Astrocyte (in vitro differentiated cells and primary cell): ENCODE measurements at regions not wholly inside any gene's neighbourhood (a gene's known extent, or its start where the extent isn't known, plus 50 kb on each side); places are given as distances from the start of the nearest gene placed in this dataset.

Experiments used
- DNase-seq: peaks from one replicate; pipeline ENCODE4 v3.0.0-alpha.2; 2010; ENCODE audit warnings: low read depth
- FAIRE-seq: peaks from 2 replicates; lab custom pipeline; 2011; peaks lifted over from hg19 to GRCh38; lab: Jason Lieb, UNC
- H2AFZ ChIP-seq: 2 replicates; pipeline ENCODE4 v1.6.0; 2012; ENCODE audit warnings: low read depth, low read length, inconsistent platforms
- H3K27ac ChIP-seq: 2 replicates; pipeline ENCODE4 v1.5.1; 2011; ENCODE audit warnings: low read depth, low read length, inconsistent platforms
- H3K27me3 ChIP-seq: 2 replicates; pipeline ENCODE4 v1.6.0; 2011; ENCODE audit warnings: low read length, inconsistent platforms; ENCODE audit not compliant: insufficient read depth
- H3K36me3 ChIP-seq: 2 replicates; pipeline ENCODE4 v1.5.1; 2011; ENCODE audit warnings: low read length, inconsistent platforms; ENCODE audit not compliant: insufficient read depth
- H3K4me1 ChIP-seq: 2 replicates; pipeline ENCODE4 v1.5.1; 2011; ENCODE audit warnings: low read length, inconsistent platforms; ENCODE audit not compliant: insufficient read depth
- H3K4me2 ChIP-seq: 2 replicates; pipeline ENCODE4 v1.6.0; 2012; ENCODE audit warnings: low read length, inconsistent platforms
- H3K4me3 ChIP-seq: 2 replicates; pipeline ENCODE4 v1.5.1; 2011; ENCODE audit warnings: low read depth, mild to moderate bottlenecking, low read length, inconsistent platforms; ENCODE audit not compliant: insufficient read depth
- H3K79me2 ChIP-seq: 2 replicates; pipeline ENCODE4 v1.6.0; 2012; ENCODE audit warnings: mild to moderate bottlenecking, low read length, inconsistent platforms; ENCODE audit not compliant: insufficient read depth
- H3K9ac ChIP-seq: 2 replicates; pipeline ENCODE4 v1.6.0; 2012; ENCODE audit warnings: mild to moderate bottlenecking, low read length, inconsistent platforms
- H3K9me3 ChIP-seq: 2 replicates; pipeline ENCODE4 v1.5.1; 2012; ENCODE audit warnings: low read depth, mild to moderate bottlenecking, low read length, inconsistent platforms; ENCODE audit not compliant: insufficient read depth
- H4K20me1 ChIP-seq: 2 replicates; pipeline ENCODE4 v1.6.0; 2012; ENCODE audit warnings: low read length, inconsistent platforms; ENCODE audit not compliant: insufficient read depth
- H3K27ac Mint-ChIP-seq: one replicate; pipeline ENCODE4 v1.8.0; 2021; ENCODE audit warnings: mild to moderate bottlenecking, mixed read lengths; ENCODE audit not compliant: unreplicated experiment
- H3K27me3 Mint-ChIP-seq: one replicate; pipeline ENCODE4 v1.8.0; 2021; ENCODE audit warnings: low read depth, mixed read lengths; ENCODE audit not compliant: unreplicated experiment
- H3K36me3 Mint-ChIP-seq: one replicate; pipeline ENCODE4 v1.8.0; 2021; ENCODE audit warnings: low read depth, mixed read lengths; ENCODE audit not compliant: unreplicated experiment
- H3K4me1 Mint-ChIP-seq: one replicate; pipeline ENCODE4 v1.8.0; 2021; ENCODE audit warnings: low read depth, mixed read lengths; ENCODE audit not compliant: unreplicated experiment
- H3K4me3 Mint-ChIP-seq: one replicate; pipeline ENCODE4 v1.8.0; 2021; ENCODE audit warnings: mild to moderate bottlenecking, moderate library complexity, mixed read lengths; ENCODE audit not compliant: unreplicated experiment
- H3K9me3 Mint-ChIP-seq: one replicate; pipeline ENCODE4 v1.8.0; 2021; ENCODE audit warnings: mild to moderate bottlenecking, mixed read lengths; ENCODE audit not compliant: unreplicated experiment
- EZH2 ChIP-seq: IDR thresholded peaks from 2 replicates; pipeline ENCODE4 v1.6.1; 2012; ENCODE audit warnings: mild to moderate bottlenecking, low read length, inconsistent platforms; ENCODE audit not compliant: insufficient read depth
- TF ChIP-seq, protein P1 (sequence below): IDR thresholded peaks from 2 replicates; pipeline ENCODE4 v1.5.1; 2011; ENCODE audit warnings: low read depth, mild to moderate bottlenecking, inconsistent platforms, low read length, moderate library complexity; ENCODE audit not compliant: insufficient read depth

DNA sequence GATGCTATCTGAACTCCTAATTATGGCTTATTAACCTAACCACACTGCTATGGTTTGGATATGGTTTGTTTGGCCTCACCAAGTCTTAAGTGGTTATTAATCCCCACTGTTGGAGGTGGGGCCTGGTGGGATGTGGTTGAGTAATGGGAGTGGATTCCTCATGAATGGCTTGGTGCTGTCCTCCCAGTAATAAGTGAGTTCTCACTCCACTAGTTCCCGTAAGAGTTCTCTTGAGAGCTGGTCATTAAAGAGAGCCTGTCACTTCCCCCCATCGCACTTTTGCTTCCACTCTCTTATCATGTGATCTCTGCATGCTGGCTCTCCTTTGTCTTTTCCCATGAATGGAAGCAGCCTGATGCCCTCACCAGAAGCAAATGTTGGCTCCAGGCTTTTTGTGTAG, 328.8 kb downstream of the PLA2G4A start:
- Mint-ChIP-seq H3K27ac (peak overlapping the region; percentile 29), H3K9me3 (no peaks in the 10 kb centered on the region), H3K4me1 (no peaks in the 10 kb centered on the region), H3K4me3 (no peak overlapping the region), H3K36me3 (no peaks in the 10 kb centered on the region), H3K27me3 (no peaks in the 10 kb centered on the region)
- Histone ChIP-seq H3K27me3 (no peaks in the 10 kb centered on the region), H3K9me3 (no peaks in the 10 kb centered on the region), H3K4me1 (no peaks in the 10 kb centered on the region), H2AFZ (no peak overlapping the region), H4K20me1 (no peaks in the 10 kb centered on the region), H3K9ac (no peak overlapping the region), H3K36me3 (no peaks in the 10 kb centered on the region), H3K27ac (no peak overlapping the region), H3K4me3 (no peak overlapping the region), H3K4me2 (no peak overlapping the region), H3K79me2 (no peaks in the 10 kb centered on the region)
- DNase-seq (no peak), FAIRE-seq (no peak)
- no peak for TF ChIP-seq EZH2
- TF ChIP-seq, protein P1, sequence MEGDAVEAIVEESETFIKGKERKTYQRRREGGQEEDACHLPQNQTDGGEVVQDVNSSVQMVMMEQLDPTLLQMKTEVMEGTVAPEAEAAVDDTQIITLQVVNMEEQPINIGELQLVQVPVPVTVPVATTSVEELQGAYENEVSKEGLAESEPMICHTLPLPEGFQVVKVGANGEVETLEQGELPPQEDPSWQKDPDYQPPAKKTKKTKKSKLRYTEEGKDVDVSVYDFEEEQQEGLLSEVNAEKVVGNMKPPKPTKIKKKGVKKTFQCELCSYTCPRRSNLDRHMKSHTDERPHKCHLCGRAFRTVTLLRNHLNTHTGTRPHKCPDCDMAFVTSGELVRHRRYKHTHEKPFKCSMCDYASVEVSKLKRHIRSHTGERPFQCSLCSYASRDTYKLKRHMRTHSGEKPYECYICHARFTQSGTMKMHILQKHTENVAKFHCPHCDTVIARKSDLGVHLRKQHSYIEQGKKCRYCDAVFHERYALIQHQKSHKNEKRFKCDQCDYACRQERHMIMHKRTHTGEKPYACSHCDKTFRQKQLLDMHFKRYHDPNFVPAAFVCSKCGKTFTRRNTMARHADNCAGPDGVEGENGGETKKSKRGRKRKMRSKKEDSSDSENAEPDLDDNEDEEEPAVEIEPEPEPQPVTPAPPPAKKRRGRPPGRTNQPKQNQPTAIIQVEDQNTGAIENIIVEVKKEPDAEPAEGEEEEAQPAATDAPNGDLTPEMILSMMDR, result no peak

DNA sequence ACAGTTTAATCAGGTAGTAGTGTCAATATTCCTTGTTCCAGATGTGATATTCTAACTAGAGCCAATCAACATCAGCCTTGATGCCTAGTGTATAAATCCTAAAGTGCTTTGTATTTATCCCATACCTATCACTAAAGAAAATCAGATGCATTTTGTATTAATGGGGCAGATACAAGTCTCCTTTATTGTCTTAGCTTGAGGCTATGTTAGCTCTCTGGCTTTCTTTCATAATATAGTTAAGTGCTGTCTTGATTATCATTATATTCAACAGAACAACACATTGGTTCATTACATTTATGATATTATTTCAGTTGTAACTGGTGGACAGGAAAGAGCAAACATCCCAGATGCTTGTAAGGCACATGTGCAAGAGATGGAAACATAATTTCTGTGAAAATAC, 338.8 kb downstream of the PLA2G4A start:
- no peak for FAIRE-seq

DNA sequence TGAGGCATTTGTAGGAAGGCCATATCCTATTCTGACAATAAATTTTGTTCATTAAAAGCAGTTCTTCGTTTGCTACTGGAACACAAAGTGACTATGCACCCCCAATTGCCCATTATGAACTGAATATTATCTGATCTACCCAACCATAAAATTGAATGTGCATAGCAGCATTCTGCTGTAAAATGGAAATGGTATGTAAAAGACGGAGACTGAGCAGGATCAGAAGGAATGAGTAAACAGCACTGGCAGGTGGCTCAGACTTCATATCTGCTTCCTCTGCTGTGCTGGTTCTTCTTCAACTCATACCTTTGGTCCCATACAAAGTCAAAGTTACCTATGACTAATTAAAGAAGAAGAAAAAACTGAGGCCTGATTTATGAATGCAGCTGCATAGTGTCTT, 339.5 kb downstream of the PLA2G4A start:
- no peak overlapping the region for H3K27ac Mint-ChIP-seq
- Histone ChIP-seq H3K27ac (no peak overlapping the region), H3K79me2 (no peaks in the 10 kb centered on the region), H3K4me2 (no peak overlapping the region), H4K20me1 (no peaks in the 10 kb centered on the region), H3K4me3 (no peak overlapping the region), H2AFZ (no peak overlapping the region), H3K36me3 (no peaks in the 10 kb centered on the region), H3K27me3 (no peaks in the 10 kb centered on the region), H3K4me1 (no peaks in the 10 kb centered on the region), H3K9ac (no peak overlapping the region), H3K9me3 (no peaks in the 10 kb centered on the region)
- H3K36me3 Mint-ChIP-seq, result no peaks in the 10 kb centered on the region
- H3K4me1 Mint-ChIP-seq, result no peaks in the 10 kb centered on the region
- no peak for TF ChIP-seq EZH2
- FAIRE-seq (no peak), DNase-seq (no peak)
- H3K9me3 Mint-ChIP-seq, result no peaks in the 10 kb centered on the region
- H3K4me3 Mint-ChIP-seq, result no peak overlapping the region
- no peaks in the 10 kb centered on the region for H3K27me3 Mint-ChIP-seq

More for the DNA sequence above, 338.8 kb downstream of the PLA2G4A start:
- Mint-ChIP-seq H3K36me3 (no peaks in the 10 kb centered on the region), H3K4me1 (no peaks in the 10 kb centered on the region), H3K27me3 (no peaks in the 10 kb centered on the region), H3K27ac (no peak overlapping the region), H3K9me3 (no peaks in the 10 kb centered on the region), H3K4me3 (no peak overlapping the region)
- Histone ChIP-seq H3K9me3 (no peaks in the 10 kb centered on the region), H3K36me3 (no peaks in the 10 kb centered on the region), H3K4me2 (no peak overlapping the region), H3K4me1 (no peaks in the 10 kb centered on the region), H2AFZ (no peak overlapping the region), H3K27me3 (no peaks in the 10 kb centered on the region), H4K20me1 (no peaks in the 10 kb centered on the region), H3K4me3 (no peak overlapping the region), H3K9ac (no peak overlapping the region), H3K79me2 (no peaks in the 10 kb centered on the region), H3K27ac (no peak overlapping the region)
- no peak for DNase-seq
- no peak for TF ChIP-seq EZH2
- TF ChIP-seq, protein P1, result no peak
